Cardiac fibroblast (primary cell): ENCODE measurements at regions not wholly inside any gene's neighbourhood (a gene's known extent, or its start where the extent isn't known, plus 50 kb on each side); places are given as distances from the start of the nearest gene placed in this dataset.

Experiments used
- DNase-seq, 2 donors: peaks; one replicate each; pipeline versions ENCODE4 v3.0.0 to v3.0.0-alpha.2; 2010; ENCODE audit warnings: low read depth in 2 of 2
- H3K4me3 ChIP-seq, 2 donors: replicated peaks in 1 of 2; 1 replicate in 1 of 2; 2 replicates in 1 of 2; pipeline ENCODE4 v1.5.1; 2011; ENCODE audit warnings: low read depth in 2 of 2, low read length in 2 of 2, mild to moderate bottlenecking in 2 of 2, moderate library complexity in 1 of 2
- TF ChIP-seq, protein P1 (sequence below): IDR thresholded peaks from one replicate; pipeline ENCODE4 v1.5.1; 2011; ENCODE audit warnings: low read depth, mild to moderate bottlenecking, low read length, inconsistent platforms

DNA sequence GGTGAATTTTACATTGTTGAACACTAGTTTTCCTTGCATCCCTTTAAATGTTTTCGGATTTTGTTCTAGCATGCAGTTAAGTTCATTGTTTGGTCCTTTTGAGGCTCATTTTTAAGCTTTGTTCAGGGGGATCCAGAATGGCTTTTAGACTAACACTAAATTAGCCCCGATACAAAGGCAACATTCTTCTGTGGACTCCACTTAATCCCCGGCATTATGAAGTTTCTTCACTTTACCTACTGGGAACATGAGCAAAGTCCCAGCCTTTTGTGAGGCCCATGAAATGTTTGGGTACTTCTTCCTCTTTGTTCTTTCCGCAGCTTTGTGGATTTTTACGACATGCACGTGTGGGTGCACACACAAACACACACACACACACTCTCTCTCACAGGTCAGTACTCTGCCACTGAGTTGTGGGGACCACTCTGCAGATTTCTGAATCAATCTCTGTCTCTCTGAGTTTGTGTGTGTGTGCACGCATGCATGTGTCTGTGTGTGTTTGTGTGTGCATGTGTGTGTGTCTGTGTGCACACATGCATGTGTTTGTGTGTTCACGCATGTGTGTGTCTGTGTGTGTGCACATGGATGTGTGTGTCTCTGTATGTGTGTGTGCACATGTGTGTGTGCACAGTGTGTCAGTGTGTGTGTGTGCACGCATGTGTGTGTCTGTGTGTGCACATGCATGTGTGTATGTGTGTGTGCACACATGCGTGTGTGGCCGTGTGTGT, 240.4 kb upstream of the TNRC6C start:
- DNase-seq: no peak
- TF ChIP-seq, protein P1, sequence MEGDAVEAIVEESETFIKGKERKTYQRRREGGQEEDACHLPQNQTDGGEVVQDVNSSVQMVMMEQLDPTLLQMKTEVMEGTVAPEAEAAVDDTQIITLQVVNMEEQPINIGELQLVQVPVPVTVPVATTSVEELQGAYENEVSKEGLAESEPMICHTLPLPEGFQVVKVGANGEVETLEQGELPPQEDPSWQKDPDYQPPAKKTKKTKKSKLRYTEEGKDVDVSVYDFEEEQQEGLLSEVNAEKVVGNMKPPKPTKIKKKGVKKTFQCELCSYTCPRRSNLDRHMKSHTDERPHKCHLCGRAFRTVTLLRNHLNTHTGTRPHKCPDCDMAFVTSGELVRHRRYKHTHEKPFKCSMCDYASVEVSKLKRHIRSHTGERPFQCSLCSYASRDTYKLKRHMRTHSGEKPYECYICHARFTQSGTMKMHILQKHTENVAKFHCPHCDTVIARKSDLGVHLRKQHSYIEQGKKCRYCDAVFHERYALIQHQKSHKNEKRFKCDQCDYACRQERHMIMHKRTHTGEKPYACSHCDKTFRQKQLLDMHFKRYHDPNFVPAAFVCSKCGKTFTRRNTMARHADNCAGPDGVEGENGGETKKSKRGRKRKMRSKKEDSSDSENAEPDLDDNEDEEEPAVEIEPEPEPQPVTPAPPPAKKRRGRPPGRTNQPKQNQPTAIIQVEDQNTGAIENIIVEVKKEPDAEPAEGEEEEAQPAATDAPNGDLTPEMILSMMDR: no peak

DNA sequence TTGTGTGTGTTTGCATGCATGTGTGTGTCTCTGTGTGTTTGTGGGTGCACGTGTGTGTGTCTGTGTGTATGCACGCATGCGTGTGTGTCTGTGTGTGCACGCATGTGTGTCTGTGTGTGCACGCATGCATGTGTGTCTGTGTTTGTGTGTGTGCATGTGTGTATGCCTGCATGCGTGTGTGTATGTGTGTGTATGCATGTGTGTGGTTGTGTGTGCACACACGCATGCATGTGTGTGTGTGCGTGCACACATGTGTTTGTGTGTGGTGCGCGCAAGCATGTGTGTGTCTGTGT, 239.9 kb upstream of the TNRC6C start:
- H3K4me3 ChIP-seq: no peak overlapping the region
- no peak for DNase-seq
- TF ChIP-seq, protein P1: no peak

More for the DNA sequence above, 240.4 kb upstream of the TNRC6C start:
- H3K4me3 ChIP-seq: no peak overlapping the region

DNA sequence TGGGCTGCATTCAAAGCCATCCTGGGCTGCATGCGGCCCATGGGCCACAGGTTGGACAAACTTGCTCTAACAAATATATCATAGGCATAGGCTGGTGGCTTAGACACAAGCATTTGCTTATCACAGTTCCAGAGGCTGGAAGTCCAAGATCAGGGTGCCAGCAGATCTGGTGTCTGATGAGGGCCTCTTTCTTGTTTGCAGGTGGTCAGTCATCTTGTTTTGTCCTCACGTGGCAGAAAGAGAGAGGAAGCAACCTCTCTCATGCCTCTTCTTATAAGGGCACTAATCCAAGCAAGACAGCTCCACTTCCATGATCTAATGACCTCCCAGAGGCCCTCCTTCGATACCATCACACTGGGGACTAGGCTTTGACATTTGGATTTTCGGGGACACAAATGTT, 238.7 kb upstream of the TNRC6C start:
- no peak for DNase-seq

DNA sequence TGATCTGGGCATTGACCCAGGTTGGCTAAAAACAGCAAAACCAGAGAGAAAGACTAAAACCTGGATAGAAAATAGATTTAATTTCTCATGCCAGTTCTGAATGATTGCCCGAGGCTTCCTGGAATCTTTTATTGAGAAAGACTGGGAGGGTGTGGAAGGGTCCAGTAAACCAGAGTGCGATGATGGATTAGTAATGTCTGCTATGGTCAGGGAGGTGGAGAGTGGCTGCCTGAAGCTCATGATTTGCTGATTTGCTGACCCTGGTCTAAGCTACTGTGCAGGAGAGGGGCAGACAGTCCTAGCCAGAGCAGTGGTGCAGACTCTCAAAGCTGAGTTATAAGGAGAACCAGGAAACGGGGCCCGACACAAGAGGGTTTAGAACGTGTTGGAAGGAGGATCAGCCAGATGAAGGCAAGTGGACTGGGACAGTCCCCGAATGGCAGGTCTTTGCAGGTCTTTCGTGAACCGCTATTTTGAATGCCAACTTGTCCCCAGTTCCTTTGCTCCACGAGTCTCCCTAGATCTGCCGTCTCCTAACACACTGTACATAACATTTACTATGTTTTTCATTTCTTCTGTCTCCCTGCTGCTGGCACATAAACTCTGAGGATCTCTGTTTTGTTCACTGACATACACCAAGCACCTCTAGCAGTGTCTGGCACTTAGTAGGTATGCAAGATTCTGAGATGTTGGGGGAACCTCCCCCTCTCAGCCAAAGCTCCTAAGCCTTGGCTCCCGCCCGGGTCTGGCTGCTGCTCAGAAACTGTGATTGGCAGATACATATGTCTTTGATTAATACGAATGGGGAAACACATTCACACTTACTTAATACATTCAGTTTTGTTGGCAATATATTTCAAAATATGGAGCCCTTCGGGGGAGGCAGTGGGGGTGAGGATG, 237.3 kb upstream of the TNRC6C start:
- TF ChIP-seq, protein P1: no peak
- H3K4me3 ChIP-seq: no peak overlapping the region
- DNase-seq: no peak

More for the DNA sequence above, 238.7 kb upstream of the TNRC6C start:
- TF ChIP-seq, protein P1: no peak
- H3K4me3 ChIP-seq: no peak overlapping the region

DNA sequence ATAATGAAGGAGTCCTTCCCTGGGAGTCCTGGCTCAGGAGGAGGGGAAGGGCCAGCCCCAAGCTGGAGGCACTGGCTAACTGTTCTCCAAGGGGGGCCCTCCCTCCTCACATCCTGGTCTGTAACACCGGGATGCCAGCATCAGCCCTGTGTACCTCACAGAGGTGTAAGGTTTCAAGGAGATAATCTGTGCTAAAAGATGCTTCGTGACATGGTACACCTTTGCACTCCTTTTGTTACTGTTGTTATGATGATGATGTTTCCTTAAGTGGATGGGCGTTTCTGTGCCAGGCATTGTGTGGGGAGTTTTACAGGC, 236.7 kb upstream of the TNRC6C start:
- no peak for DNase-seq
- TF ChIP-seq, protein P1: no peak
- H3K4me3 ChIP-seq: no peak overlapping the region

DNA sequence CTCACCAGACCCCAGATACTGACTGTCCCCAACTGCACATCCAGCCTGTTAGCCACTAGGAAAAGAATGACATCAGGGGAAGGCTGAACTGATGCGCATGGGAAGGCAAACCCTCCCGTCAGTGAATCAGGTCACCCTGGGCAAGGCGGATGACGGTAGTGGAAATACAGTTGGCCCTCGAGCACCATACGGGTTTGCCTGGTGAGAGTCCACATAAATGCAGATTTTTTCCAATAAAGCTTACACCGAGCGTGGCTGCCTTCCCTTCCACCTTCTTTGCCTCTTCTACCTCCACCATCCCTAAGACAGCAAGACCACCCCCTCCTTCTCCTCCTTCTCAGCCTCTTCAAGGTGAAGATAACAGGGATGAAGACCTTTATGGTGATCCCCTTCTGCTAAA, 236.1 kb upstream of the TNRC6C start:
- H3K4me3 ChIP-seq: no peak overlapping the region
- TF ChIP-seq, protein P1: no peak
- no peak for DNase-seq
